Kidney epithelial cell (primary cell): ENCODE measurements at regions not wholly inside any gene's neighbourhood (a gene's known extent, or its start where the extent isn't known, plus 50 kb on each side); places are given as distances from the start of the nearest gene placed in this dataset.

Source experiments
- DNase-seq: peaks from one replicate; pipeline ENCODE4 v3.0.0-alpha.2; 2010; ENCODE audit warnings: low read depth
- H3K27me3 ChIP-seq: 2 replicates; pipeline ENCODE4 v1.6.0; 2011; ENCODE audit warnings: low read length; ENCODE audit not compliant: control insufficient read depth, insufficient read depth
- H3K36me3 ChIP-seq: 2 replicates; pipeline ENCODE4 v1.5.1; 2011; ENCODE audit warnings: low read length; ENCODE audit not compliant: control insufficient read depth, insufficient read depth
- H3K4me3 ChIP-seq: 2 replicates; pipeline ENCODE4 v1.5.1; 2011; ENCODE audit warnings: low read depth, mild to moderate bottlenecking, control low read depth, low read length
- CTCF ChIP-seq: IDR thresholded peaks from 2 replicates; pipeline ENCODE4 v1.5.1; 2011; ENCODE audit warnings: mild to moderate bottlenecking, moderate library complexity, low read length, control low read depth, inconsistent platforms; ENCODE audit not compliant: insufficient read depth, poor library complexity, severe bottlenecking

GRCh38 chr3:143200001-143200924, 80.7 kb downstream of the CHST2 start:
- Histone ChIP-seq H3K36me3 (no peaks in the 10 kb centered on the region), H3K27me3 (no peaks in the 10 kb centered on the region), H3K4me3 (no peak overlapping the region)
- no peak for DNase-seq
- no peak for TF ChIP-seq CTCF

GRCh38 chr3:143201045-143201444, 81.5 kb downstream of the CHST2 start:
- no peak for DNase-seq
- H3K27me3 ChIP-seq, result no peaks in the 10 kb centered on the region
- H3K36me3 ChIP-seq, result no peaks in the 10 kb centered on the region
- no peak overlapping the region for H3K4me3 ChIP-seq
- TF ChIP-seq CTCF, result no peak

GRCh38 chr3:143201870-143202752, 82.5 kb downstream of the CHST2 start:
- DNase-seq, result no peak
- Histone ChIP-seq H3K36me3 (no peaks in the 10 kb centered on the region), H3K4me3 (no peak overlapping the region), H3K27me3 (no peaks in the 10 kb centered on the region)
- TF ChIP-seq CTCF, result no peak

GRCh38 chr3:143203142-143203541, 83.6 kb downstream of the CHST2 start:
- Histone ChIP-seq H3K27me3 (no peaks in the 10 kb centered on the region), H3K4me3 (no peak overlapping the region), H3K36me3 (no peaks in the 10 kb centered on the region)
- DNase-seq, result no peak
- no peak for TF ChIP-seq CTCF

- TF ChIP-seq CTCF, result no peak
- no peak for DNase-seq
- H3K36me3 ChIP-seq, result no peaks in the 10 kb centered on the region
- H3K4me3 ChIP-seq, result no peak overlapping the region
- no peaks in the 10 kb centered on the region for H3K27me3 ChIP-seq
Observed at GRCh38 chr3:143203848-143204247, 84.3 kb downstream of the CHST2 start.
